NCI-H2196 treated with DMSO at 0.1 percent for 48 hours (cell line): ENCODE measurements at regions not wholly inside any gene's neighbourhood (a gene's known extent, or its start where the extent isn't known, plus 50 kb on each side); places are given as distances from the start of the nearest gene placed in this dataset.

Experiments used
- DNase-seq: peaks from one replicate; lab custom pipeline; 2025; ENCODE audit not compliant: unreplicated experiment; lab: John Stamatoyannopoulos, UW

GRCh38 chr7:54846273-54846672 lies 87.3 kb upstream of the SEC61G start:
- no peak for DNase-seq

GRCh38 chr7:54847921-54848320 lies 88.9 kb upstream of the SEC61G start:
- no peak for DNase-seq

GRCh38 chr7:54856856-54857255 lies 97.8 kb upstream of the SEC61G start:
- DNase-seq: no peak

- DNase-seq: no peak
These were observed 98.3 kb upstream of the SEC61G start for GRCh38 chr7:54857294-54857693.

- DNase-seq: peak; percentile 15
These were observed 99.1 kb upstream of the SEC61G start for GRCh38 chr7:54858008-54858692.

- no peak for DNase-seq
These were observed 100.1 kb upstream of the SEC61G start for GRCh38 chr7:54859066-54859465.

GRCh38 chr7:54859545-54859944 lies 100.5 kb upstream of the SEC61G start:
- DNase-seq: no peak

GRCh38 chr7:54860003-54860775 lies 101.2 kb upstream of the SEC61G start:
- no peak for DNase-seq

- DNase-seq: no peak
These were observed 101.8 kb upstream of the SEC61G start for GRCh38 chr7:54860843-54861242.

- DNase-seq: peak; percentile 50
These were observed 105.7 kb upstream of the SEC61G start for GRCh38 chr7:54864663-54865062.

- no peak for DNase-seq
These were observed 110.5 kb upstream of the SEC61G start for GRCh38 chr7:54869523-54869922.

GRCh38 chr7:54874804-54875203 lies 115.8 kb upstream of the SEC61G start:
- no peak for DNase-seq

GRCh38 chr7:54877683-54878082 lies 118.7 kb upstream of the SEC61G start:
- DNase-seq: peak; percentile 20

GRCh38 chr7:54878339-54878738 lies 119.3 kb upstream of the SEC61G start:
- no peak for DNase-seq

GRCh38 chr7:54879776-54880175 lies 120.8 kb upstream of the SEC61G start:
- DNase-seq: no peak

- DNase-seq: no peak
These were observed 121.4 kb upstream of the SEC61G start for GRCh38 chr7:54880326-54880989.

- no peak for DNase-seq
These were observed 123.0 kb upstream of the SEC61G start for GRCh38 chr7:54881816-54882520.

- DNase-seq: no peak
These were observed 123.7 kb upstream of the SEC61G start for GRCh38 chr7:54882694-54883093.

- DNase-seq: no peak
These were observed 124.6 kb upstream of the SEC61G start for GRCh38 chr7:54883576-54883975.

GRCh38 chr7:54885285-54885684 lies 126.3 kb upstream of the SEC61G start:
- DNase-seq: no peak

- no peak for DNase-seq
These were observed 129.2 kb upstream of the SEC61G start for GRCh38 chr7:54888067-54888733.
